Astrocyte (in vitro differentiated cells and primary cell): ENCODE measurements at regions not wholly inside any gene's neighbourhood (a gene's known extent, or its start where the extent isn't known, plus 50 kb on each side); places are given as distances from the start of the nearest gene placed in this dataset.

Source experiments
- DNase-seq: peaks from one replicate; pipeline ENCODE4 v3.0.0-alpha.2; 2010; ENCODE audit warnings: low read depth
- FAIRE-seq: peaks from 2 replicates; lab custom pipeline; 2011; peaks lifted over from hg19 to GRCh38; lab: Jason Lieb, UNC
- H2AFZ ChIP-seq: 2 replicates; pipeline ENCODE4 v1.6.0; 2012; ENCODE audit warnings: low read depth, low read length, inconsistent platforms
- H3K27ac ChIP-seq: 2 replicates; pipeline ENCODE4 v1.5.1; 2011; ENCODE audit warnings: low read depth, low read length, inconsistent platforms
- H3K27me3 ChIP-seq: 2 replicates; pipeline ENCODE4 v1.6.0; 2011; ENCODE audit warnings: low read length, inconsistent platforms; ENCODE audit not compliant: insufficient read depth
- H3K36me3 ChIP-seq: 2 replicates; pipeline ENCODE4 v1.5.1; 2011; ENCODE audit warnings: low read length, inconsistent platforms; ENCODE audit not compliant: insufficient read depth
- H3K4me1 ChIP-seq: 2 replicates; pipeline ENCODE4 v1.5.1; 2011; ENCODE audit warnings: low read length, inconsistent platforms; ENCODE audit not compliant: insufficient read depth
- H3K4me2 ChIP-seq: 2 replicates; pipeline ENCODE4 v1.6.0; 2012; ENCODE audit warnings: low read length, inconsistent platforms
- H3K4me3 ChIP-seq: 2 replicates; pipeline ENCODE4 v1.5.1; 2011; ENCODE audit warnings: low read depth, mild to moderate bottlenecking, low read length, inconsistent platforms; ENCODE audit not compliant: insufficient read depth
- H3K79me2 ChIP-seq: 2 replicates; pipeline ENCODE4 v1.6.0; 2012; ENCODE audit warnings: mild to moderate bottlenecking, low read length, inconsistent platforms; ENCODE audit not compliant: insufficient read depth
- H3K9ac ChIP-seq: 2 replicates; pipeline ENCODE4 v1.6.0; 2012; ENCODE audit warnings: mild to moderate bottlenecking, low read length, inconsistent platforms
- H3K9me3 ChIP-seq: 2 replicates; pipeline ENCODE4 v1.5.1; 2012; ENCODE audit warnings: low read depth, mild to moderate bottlenecking, low read length, inconsistent platforms; ENCODE audit not compliant: insufficient read depth
- H4K20me1 ChIP-seq: 2 replicates; pipeline ENCODE4 v1.6.0; 2012; ENCODE audit warnings: low read length, inconsistent platforms; ENCODE audit not compliant: insufficient read depth
- H3K27ac Mint-ChIP-seq: one replicate; pipeline ENCODE4 v1.8.0; 2021; ENCODE audit warnings: mild to moderate bottlenecking, mixed read lengths; ENCODE audit not compliant: unreplicated experiment
- H3K27me3 Mint-ChIP-seq: one replicate; pipeline ENCODE4 v1.8.0; 2021; ENCODE audit warnings: low read depth, mixed read lengths; ENCODE audit not compliant: unreplicated experiment
- H3K36me3 Mint-ChIP-seq: one replicate; pipeline ENCODE4 v1.8.0; 2021; ENCODE audit warnings: low read depth, mixed read lengths; ENCODE audit not compliant: unreplicated experiment
- H3K4me1 Mint-ChIP-seq: one replicate; pipeline ENCODE4 v1.8.0; 2021; ENCODE audit warnings: low read depth, mixed read lengths; ENCODE audit not compliant: unreplicated experiment
- H3K4me3 Mint-ChIP-seq: one replicate; pipeline ENCODE4 v1.8.0; 2021; ENCODE audit warnings: mild to moderate bottlenecking, moderate library complexity, mixed read lengths; ENCODE audit not compliant: unreplicated experiment
- H3K9me3 Mint-ChIP-seq: one replicate; pipeline ENCODE4 v1.8.0; 2021; ENCODE audit warnings: mild to moderate bottlenecking, mixed read lengths; ENCODE audit not compliant: unreplicated experiment
- EZH2 ChIP-seq: IDR thresholded peaks from 2 replicates; pipeline ENCODE4 v1.6.1; 2012; ENCODE audit warnings: mild to moderate bottlenecking, low read length, inconsistent platforms; ENCODE audit not compliant: insufficient read depth
- TF ChIP-seq, protein P1 (sequence below): IDR thresholded peaks from 2 replicates; pipeline ENCODE4 v1.5.1; 2011; ENCODE audit warnings: low read depth, mild to moderate bottlenecking, inconsistent platforms, low read length, moderate library complexity; ENCODE audit not compliant: insufficient read depth

DNA sequence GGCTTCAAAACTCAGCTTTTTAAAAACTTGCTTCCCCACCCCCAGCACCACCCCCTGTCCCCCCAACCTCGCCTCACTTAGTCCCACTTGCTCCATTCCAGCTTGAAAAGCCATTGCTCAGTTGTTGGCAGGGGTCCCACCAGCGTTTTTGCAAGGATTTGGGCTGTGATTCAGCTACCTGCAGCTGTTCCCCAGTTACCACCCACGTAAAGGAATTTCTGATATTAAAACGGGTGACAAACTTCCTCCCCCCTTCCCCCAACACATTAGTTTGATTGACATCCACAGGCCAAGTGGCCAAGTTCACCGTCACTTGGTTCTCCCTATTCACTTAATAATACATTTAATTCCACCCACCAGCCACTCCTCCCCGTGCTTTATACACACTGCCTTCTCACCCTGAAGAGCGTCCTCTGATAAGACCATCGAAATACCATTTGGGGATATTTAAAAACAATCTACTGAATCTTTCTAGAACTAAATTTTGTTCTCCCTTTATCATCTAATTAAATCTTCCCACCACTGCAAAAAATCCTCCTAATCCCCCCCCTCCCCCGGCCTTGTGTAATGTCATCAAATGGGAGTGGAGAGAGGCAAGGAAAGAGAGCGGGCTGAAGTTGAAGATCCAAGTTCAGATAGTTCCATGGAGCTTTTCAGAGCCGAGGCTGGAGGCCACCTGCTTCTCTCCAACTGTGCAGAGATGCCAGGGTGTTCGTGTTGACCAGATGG, 55.1 kb downstream of the SOX9 start:
- H3K4me3 Mint-ChIP-seq: no peak overlapping the region
- Histone ChIP-seq H3K36me3 (no peaks in the 10 kb centered on the region), H3K79me2 (no peaks in the 10 kb centered on the region), H3K4me2 (peak overlapping the region; percentile 58), H2AFZ (no peak overlapping the region), H3K4me1 (peaks cover 20% of the 10 kb centered on the region), H3K9ac (no peak overlapping the region), H3K4me3 (no peak overlapping the region), H4K20me1 (no peaks in the 10 kb centered on the region), H3K27me3 (no peaks in the 10 kb centered on the region), H3K9me3 (no peaks in the 10 kb centered on the region), H3K27ac (no peak overlapping the region)
- FAIRE-seq (no peak), DNase-seq (peak; percentile 80)
- H3K9me3 Mint-ChIP-seq: no peaks in the 10 kb centered on the region
- no peak overlapping the region for H3K27ac Mint-ChIP-seq
- H3K4me1 Mint-ChIP-seq: peaks cover 12% of the 10 kb centered on the region
- TF ChIP-seq, protein P1, sequence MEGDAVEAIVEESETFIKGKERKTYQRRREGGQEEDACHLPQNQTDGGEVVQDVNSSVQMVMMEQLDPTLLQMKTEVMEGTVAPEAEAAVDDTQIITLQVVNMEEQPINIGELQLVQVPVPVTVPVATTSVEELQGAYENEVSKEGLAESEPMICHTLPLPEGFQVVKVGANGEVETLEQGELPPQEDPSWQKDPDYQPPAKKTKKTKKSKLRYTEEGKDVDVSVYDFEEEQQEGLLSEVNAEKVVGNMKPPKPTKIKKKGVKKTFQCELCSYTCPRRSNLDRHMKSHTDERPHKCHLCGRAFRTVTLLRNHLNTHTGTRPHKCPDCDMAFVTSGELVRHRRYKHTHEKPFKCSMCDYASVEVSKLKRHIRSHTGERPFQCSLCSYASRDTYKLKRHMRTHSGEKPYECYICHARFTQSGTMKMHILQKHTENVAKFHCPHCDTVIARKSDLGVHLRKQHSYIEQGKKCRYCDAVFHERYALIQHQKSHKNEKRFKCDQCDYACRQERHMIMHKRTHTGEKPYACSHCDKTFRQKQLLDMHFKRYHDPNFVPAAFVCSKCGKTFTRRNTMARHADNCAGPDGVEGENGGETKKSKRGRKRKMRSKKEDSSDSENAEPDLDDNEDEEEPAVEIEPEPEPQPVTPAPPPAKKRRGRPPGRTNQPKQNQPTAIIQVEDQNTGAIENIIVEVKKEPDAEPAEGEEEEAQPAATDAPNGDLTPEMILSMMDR: no peak
- no peak for TF ChIP-seq EZH2
- peaks cover 13% of the 10 kb centered on the region for H3K27me3 Mint-ChIP-seq
- H3K36me3 Mint-ChIP-seq: no peaks in the 10 kb centered on the region

- Histone ChIP-seq H3K36me3 (no peaks in the 10 kb centered on the region), H3K9ac (no peak overlapping the region), H3K4me2 (peak overlapping the region; percentile 58), H3K4me1 (peaks cover 20% of the 10 kb centered on the region), H2AFZ (no peak overlapping the region), H3K79me2 (no peaks in the 10 kb centered on the region), H3K9me3 (no peaks in the 10 kb centered on the region), H3K27ac (no peak overlapping the region), H3K4me3 (no peak overlapping the region), H3K27me3 (no peaks in the 10 kb centered on the region), H4K20me1 (no peaks in the 10 kb centered on the region)
- Mint-ChIP-seq H3K27ac (no peak overlapping the region), H3K36me3 (no peaks in the 10 kb centered on the region), H3K4me3 (no peak overlapping the region), H3K27me3 (peaks cover 15% of the 10 kb centered on the region), H3K4me1 (peaks cover 12% of the 10 kb centered on the region), H3K9me3 (no peaks in the 10 kb centered on the region)
- TF ChIP-seq, protein P1: no peak
- no peak for TF ChIP-seq EZH2
- DNase-seq: no peak
- no peak for FAIRE-seq
These were observed 55.7 kb downstream of the SOX9 start for GRCh38 chr17:72176516-72176851.

GRCh38 chr17:72176951-72177660, 56.3 kb downstream of the SOX9 start:
- Mint-ChIP-seq H3K27ac (no peak overlapping the region), H3K9me3 (no peaks in the 10 kb centered on the region), H3K4me3 (no peak overlapping the region), H3K36me3 (no peaks in the 10 kb centered on the region), H3K4me1 (peaks cover 12% of the 10 kb centered on the region), H3K27me3 (peaks cover 15% of the 10 kb centered on the region)
- H3K36me3 ChIP-seq: no peaks in the 10 kb centered on the region
- no peak for TF ChIP-seq EZH2
- TF ChIP-seq, protein P1: no peak
- no peak overlapping the region for H3K4me3 ChIP-seq
- no peaks in the 10 kb centered on the region for H3K79me2 ChIP-seq
- H3K27me3 ChIP-seq: no peaks in the 10 kb centered on the region
- H3K9me3 ChIP-seq: no peaks in the 10 kb centered on the region
- peak; percentile 95 for DNase-seq
- no peak for FAIRE-seq
- H2AFZ ChIP-seq: no peak overlapping the region
- H3K4me1 ChIP-seq: peaks cover 20% of the 10 kb centered on the region
- H3K4me2 ChIP-seq: peak overlapping the region; percentile 58
- no peak overlapping the region for H3K27ac ChIP-seq
- H4K20me1 ChIP-seq: no peaks in the 10 kb centered on the region
- no peak overlapping the region for H3K9ac ChIP-seq
